HG03442 (cell line): ENCODE measurements at regions not wholly inside any gene's neighbourhood (a gene's known extent, or its start where the extent isn't known, plus 50 kb on each side); places are given as distances from the start of the nearest gene placed in this dataset.
A peak's percentile ranks its signal among the peaks of the same experiment; 100 is the strongest.

Source experiments
- ATAC-seq: cut with Tn5 transposase; IDR thresholded peaks from one replicate; pipeline ENCODE4 v1.9.1; 2021; ENCODE audit warnings: mild to moderate bottlenecking, moderate library complexity; ENCODE audit not compliant: unreplicated experiment

GRCh38 chr2:44825702-44826101 is 115.8 kb upstream of the SIX3 start:
- ATAC-seq = no peak

DNA sequence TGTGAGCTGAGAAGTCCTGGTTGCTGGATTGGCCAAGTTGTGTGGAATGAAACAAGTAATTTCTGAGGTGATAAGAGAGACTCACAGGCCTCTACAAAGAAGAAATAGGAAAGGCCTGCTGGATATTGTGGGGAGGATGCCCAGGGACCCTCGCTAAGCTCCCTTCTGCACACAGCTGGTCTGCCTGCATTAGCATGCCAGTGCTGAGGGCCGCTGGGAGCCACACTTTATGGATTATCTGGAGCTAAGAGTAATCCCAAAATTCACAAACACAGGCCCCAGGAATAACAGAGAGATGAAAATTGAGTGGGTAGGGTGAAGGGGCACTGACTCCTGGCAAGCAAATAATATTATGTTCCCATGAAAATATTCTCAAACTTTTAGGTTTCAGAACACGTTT is 114.9 kb upstream of the SIX3 start:
- no peak for ATAC-seq

DNA sequence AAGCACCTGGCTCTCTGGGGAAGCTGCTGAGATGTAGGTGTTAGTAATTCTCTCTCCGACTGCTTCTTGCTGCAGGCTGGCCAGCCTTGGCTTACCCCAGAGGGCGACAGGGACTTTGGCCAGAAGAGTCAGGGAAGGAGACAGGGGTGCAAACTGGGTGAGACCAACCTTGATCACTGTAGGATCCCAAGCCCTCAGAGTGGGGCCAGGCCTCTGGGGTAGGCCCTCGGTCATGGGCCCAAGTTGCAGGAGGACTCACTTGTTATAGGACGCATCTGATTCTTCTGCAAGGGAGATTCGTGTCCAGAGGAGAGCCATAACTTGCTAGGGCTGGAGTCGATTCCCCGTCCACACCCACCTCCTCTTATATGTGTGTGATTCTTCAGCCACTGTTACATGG is 111.7 kb upstream of the SIX3 start:
- no peak for ATAC-seq

DNA sequence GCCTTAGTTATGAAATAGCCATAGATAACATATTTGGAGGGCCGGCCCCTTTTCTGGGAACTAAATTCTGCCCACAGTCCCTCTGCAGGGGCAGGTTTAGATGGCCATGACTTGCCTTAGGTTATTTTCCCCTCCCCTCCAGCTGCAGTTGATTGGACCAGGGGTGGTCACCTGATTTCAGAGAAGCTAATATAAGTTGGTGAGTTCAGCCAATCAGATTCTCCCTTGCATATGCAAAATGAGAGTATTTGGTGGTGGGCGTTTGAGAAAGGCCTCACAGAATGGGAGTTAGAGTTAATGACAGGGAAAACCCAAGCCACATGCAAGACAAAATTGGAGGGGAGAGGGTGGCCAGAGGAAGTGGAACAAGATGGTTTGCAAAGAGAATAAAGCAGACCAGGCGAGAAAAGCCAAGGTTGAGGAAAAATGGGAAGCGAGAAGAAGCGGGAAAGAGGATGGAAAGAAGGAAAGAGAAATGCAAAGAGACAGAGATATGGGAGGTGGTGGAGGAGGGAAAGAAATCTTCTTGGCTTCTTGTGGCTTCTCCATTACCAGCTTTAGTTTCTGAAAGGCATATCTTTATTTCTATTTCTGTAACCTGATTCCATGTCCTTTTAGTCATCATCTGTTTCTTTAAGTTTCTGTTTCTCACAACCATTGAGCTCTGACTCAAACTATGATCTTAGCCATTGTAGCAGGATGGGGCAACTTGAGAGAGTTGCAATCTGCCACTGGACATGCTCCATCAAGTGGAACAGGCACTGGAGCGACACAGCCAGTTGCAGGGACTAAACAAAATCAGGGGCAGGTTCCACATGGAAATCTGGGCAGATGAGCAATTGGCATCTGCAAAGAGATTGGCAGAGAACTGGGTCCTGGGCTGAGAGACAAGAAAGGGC is 108.1 kb upstream of the SIX3 start:
- no peak for ATAC-seq

DNA sequence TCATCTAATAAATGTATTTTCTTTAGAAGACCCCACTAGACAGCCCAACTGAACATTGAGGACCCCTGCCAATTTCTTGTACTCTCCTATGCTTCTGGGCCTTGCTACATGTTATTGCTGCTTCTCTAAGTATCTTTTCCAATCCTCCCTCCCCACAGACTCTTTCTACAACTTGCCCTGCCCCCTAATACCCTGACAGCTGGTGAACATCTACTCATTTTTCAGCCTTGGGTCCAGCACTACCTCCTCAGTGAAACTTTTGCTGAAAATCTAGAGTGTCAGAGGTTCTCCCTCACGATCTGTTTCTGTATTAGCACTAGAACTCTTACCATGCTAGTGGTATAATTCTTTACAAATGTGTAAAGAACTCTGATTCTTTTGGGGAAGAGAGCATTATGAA is 106.8 kb upstream of the SIX3 start:
- no peak for ATAC-seq

- peak; percentile 49 for ATAC-seq
Measured at GRCh38 chr2:44836174-44836573, 105.3 kb upstream of the SIX3 start.

DNA sequence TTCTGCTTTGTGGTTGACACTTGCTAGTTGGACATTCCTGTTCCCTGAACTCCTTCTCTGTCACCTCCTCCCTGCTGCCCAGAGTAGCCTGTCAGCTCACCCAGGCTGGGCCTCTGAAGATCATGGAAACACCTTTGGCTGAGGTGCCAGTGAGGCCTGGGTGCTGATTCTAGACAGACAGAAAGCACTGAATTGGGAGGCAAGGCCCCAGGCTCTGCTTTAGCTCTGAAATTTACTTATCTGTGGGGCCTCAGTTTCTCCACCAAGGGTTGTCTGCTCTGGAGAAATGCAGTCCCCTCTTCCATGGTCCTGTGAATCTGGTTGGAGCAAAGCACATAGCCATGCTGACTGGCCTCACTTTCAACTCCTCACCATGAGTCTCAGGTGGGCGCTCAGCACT is 104.6 kb upstream of the SIX3 start:
- no peak for ATAC-seq

GRCh38 chr2:44838116-44838790 is 103.2 kb upstream of the SIX3 start:
- ATAC-seq = no peak

GRCh38 chr2:44839370-44839769 is 102.1 kb upstream of the SIX3 start:
- no peak for ATAC-seq

GRCh38 chr2:44839771-44840502 is 101.6 kb upstream of the SIX3 start:
- ATAC-seq = no peak

GRCh38 chr2:44840503-44840850 is 101.0 kb upstream of the SIX3 start:
- no peak for ATAC-seq

DNA sequence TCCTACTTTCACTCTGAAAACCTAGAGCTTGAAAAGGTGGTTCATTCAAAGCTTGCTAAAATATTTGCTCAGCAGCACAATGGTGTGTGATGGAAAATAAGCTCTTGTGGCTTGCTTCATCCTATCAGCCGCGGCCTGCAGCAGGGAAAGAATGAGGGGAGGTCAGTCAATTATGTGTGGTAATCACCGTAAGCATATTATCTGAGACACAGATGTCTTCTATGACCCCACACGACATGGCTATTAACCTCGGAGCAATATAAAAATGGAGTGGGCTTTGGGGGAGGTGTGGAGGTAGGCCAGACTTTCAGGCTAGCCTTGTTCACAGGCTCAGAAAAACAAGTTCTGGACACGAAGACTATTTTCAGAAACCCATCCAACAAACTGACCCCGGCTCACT is 98.4 kb upstream of the SIX3 start:
- no peak for ATAC-seq

GRCh38 chr2:44843641-44844310 is 97.7 kb upstream of the SIX3 start:
- no peak for ATAC-seq

DNA sequence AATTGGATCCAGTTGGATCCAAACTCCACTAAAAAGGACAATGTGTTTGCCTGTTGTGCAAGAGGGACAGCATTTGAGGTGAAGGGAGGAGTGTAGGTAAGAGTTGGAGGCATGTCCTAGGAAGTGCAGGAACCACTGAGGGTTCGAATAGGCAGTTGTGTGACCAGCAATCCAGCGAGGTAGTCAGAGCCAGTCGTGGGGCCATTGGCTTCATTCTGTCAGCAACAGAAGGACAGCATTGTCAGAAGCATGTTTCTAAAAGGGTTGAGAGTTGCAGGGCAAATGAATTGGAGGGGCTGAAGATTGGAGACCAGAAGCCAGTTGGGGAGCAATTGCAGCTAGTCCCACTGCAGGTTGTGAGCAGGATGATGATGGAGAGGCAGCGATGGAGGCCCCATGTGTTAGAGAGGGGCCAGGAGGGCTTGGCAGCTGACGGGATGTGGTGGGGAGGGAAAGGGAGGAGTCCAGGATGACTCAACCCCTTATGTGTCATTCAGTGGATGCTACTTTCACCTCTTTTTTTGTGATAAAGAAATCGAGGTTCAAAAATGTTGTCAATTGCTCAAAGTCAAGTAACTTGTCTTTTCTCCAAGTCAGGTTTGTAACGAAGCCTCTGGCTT is 96.7 kb upstream of the SIX3 start:
- ATAC-seq = no peak

GRCh38 chr2:44848026-44848425 is 93.5 kb upstream of the SIX3 start:
- ATAC-seq = no peak

DNA sequence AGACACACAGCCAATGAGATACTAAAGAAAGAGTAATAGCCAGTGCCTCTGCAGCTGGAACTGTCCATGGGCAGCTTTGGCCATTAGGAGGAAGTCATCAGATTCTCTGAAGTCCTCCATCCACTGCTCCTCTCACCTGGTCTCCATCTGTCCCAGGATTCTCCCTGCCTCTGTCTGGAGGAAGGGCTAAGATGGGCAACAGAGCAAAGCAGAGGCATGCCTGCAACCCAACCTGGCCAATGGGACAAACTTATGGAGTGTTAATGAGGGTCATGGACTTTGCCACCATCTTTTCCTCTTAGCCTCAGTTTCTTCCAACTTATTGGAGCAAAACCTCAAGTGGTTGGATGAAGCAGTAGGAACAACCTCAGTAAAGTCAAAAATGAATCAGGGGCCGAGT is 91.5 kb upstream of the SIX3 start:
- no peak for ATAC-seq

- no peak for ATAC-seq
Measured at GRCh38 chr2:44851518-44851917, 90.0 kb upstream of the SIX3 start.

DNA sequence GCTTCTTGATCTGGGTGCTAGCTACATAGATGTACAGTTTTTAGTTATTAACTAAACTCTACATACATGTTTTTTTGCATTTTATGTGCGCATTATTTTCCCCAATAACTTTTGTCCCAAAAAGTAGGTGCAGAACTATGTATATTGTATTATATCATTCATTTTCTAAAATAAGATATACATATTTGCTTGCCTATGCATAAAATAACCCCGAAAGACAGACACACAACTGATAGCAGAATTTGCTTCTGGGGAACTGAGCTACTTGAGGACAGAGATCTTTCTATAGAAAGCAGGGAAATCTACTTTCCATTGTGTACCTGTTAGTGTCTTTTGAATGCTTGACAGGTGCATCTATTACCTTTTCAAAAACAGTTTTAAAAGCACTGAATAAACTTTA is 88.9 kb upstream of the SIX3 start:
- no peak for ATAC-seq

- ATAC-seq = no peak
Measured at GRCh38 chr2:44859337-44859736, 82.2 kb upstream of the SIX3 start.

GRCh38 chr2:44866152-44866551 is 75.3 kb upstream of the SIX3 start:
- ATAC-seq = no peak

- ATAC-seq = no peak
Measured at GRCh38 chr2:44869761-44870160, 71.7 kb upstream of the SIX3 start.
